HG02759 (cell line): ENCODE measurements at regions not wholly inside any gene's neighbourhood (a gene's known extent, or its start where the extent isn't known, plus 50 kb on each side); places are given as distances from the start of the nearest gene placed in this dataset.
"Not testable (repeated sequence)": the region's sequence is repeated elsewhere in the genome, so short reads cannot be mapped to it uniquely, and the experiment has no call there.

Source experiments
- ATAC-seq: cut with Tn5 transposase; IDR thresholded peaks from one replicate; pipeline ENCODE4 v1.9.1; 2021; ENCODE audit warnings: mild to moderate bottlenecking, moderate library complexity; ENCODE audit not compliant: unreplicated experiment

DNA sequence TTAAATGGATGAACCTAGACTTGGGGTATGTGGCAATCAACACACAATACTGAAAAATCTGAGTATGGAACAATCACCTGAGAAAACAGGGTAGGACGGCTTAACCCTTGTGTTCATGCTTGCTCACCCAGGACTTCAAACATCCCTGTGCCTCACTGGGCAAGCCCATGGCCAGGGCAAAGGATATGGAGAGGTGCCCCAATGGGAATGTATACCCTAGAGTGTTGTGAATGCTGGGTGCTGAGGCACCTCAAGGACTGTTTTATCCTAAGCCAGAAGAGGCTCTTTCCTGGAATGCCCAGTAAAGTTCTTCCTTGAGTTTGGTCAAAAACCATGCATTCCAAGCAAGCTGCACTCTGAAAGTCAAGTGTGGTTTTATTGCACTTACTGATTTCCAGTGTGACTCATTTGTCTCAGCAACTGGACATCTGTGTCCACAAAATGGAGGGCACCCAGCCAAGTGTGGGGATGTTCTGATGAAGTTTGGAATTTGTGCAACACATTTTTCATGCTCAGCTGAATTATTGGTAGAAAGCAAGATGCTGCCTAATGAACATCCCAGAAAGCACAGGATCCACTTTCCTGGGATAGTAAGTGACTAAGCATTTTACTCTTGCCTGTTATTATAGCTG, 531.3 kb downstream of the RFC3 start:
- no peak for ATAC-seq

DNA sequence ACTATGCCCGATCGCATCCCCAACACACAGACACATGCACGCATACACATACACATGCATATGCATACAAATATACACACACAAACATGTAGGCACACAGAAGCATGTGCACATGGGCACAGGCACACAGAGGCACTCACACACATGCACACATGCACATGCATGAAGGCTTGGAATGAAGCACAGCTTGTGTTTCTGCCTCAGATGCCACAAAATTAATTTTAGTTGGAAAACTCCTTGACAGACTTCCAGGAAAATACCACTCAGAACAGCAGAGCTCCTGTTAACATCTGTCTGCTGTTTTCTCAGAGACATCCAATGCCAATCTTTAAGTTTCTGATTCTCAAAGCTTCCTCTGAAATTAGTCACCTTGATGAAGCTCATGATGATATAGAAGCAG, 532.7 kb downstream of the RFC3 start:
- ATAC-seq: no peak

DNA sequence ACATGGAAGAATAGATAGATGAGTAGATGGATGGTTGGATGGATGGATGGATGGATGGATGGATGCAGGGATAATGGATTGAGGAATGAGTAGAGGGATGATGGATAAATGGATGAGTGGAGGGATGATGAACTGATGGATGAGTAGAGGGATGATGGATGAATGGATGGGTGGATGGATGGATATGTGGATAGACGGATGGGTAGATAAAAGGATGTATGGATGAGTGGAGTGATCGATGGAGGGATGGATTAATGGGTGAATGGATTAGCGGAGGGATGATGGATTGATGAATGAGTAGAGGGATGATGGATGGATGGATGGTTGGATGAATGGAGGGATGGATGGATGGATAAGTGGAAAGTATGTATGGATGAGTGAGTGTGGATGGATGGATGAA, 533.2 kb downstream of the RFC3 start:
- ATAC-seq: no peak

DNA sequence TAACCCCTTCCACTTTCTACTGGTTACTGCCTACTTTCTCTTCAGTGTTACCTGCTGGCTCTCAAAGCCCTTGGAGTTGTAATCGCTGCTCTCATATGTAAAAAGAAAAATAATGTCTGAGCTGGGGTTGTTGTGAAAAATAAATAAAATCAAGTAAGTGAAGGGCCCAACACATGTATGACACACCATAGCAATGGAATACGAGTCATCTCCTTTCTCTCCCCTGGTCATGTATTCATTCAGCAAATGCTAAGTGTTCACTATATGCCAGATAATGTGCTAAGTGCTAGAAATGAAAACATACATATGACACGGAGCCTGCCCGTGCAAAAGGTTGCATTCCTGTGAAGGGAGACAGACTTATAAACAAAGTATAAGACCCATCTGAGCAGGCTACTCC, 535.0 kb downstream of the RFC3 start:
- no peak for ATAC-seq

DNA sequence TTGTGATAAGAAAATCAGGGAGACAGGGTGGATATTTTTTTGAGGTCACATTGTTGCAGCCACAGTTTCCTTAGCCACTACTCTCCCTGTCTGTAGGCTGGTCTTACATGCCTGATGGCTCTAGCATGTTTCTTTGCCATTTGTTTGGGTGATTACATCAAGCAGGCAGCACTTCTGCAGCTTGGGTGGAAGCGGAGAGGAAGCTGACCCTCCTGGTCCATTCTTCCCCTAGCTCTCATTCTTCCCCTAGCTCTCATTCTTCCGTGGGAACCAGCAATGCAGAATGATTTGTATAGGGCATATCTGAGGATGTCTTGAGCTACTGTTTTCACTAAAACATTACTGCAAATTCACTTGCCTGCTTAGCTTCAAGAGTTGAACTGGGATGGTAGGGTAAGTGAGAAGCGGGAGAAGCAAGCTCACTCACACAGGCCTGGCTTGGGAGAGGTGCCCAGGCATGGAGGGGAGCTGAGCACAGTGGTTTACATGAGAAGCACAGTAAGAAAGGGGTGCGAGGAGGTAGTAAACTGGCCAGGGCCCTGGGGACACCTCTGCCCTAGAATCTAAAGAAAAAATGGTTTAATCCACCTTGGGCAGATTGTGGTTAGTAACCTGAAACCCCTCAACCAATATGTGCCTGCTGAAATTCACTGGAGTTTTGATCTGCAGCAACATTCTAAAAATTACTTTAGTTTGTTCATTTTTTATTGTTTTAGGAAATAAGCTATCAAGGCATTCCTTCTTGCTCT, 538.9 kb downstream of the RFC3 start:
- no peak for ATAC-seq

DNA sequence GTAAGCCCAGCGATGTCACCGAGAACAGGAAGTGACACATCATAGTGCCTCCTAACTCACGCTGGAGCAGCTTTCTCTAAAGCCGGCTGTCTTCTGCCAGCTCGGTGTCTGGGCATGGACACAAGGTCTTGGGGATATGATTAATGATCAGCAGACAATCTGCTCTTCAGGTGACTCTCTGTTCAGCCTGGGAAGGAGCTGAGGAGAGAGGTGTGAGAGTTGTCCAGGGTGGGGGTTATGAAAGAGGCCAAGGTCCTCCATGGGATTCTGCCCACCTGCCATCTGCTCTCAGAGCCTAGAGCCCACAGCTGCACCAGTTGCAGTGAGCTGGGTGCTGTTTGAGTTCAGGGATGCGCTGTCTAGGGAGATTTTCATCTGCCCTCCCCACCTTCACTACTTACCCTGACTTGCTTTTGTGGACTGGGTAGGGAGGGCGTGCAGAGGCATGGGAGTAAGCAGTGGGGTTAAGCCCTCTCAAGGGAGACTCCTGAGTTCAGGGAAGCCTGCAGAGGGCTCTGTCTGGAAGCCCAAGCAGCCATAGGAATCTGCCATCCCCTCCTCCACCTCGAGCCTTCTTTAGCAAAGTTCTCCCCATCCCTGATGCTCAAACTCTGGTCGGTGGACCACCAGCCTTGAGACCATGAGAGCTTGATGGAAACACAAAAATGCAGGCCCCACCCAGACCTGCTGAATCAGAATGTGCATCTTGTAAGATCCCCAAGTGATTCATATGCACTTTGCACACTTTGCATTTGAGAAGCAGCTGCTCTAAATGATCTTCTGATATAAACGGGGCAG, 539.7 kb downstream of the RFC3 start:
- no peak for ATAC-seq

DNA sequence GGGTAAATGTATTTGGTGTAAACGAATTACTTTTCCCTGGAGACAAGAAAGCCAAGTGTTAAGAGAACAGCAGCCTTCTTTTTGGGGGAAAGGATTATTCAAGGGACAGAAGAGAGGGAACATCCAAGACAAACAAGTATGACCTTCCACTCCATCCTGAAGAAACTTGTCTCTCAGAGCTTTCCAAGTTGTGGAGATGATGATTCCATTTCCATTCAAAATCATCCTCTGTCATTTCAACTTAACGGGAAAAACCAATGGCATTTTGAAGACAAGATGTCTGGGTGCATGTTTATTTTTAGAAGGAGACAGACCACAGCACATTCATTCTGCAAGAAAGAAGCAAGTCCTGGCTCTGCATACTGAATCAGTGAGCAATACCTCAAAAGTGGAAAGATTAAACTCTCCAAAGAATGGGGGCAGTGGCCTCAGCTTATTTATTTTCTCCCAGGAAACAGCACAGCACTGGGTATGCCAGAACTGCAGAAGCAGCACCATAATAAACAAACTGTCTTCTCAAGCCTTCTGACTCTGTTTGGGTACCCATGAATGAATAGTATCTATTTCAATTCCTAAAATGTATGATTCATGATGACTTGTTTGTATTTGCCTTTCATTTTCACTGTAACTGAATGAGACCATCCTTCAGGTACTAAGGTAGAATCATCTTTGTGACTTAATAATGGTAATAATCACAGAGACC, 541.0 kb downstream of the RFC3 start:
- ATAC-seq: no peak

DNA sequence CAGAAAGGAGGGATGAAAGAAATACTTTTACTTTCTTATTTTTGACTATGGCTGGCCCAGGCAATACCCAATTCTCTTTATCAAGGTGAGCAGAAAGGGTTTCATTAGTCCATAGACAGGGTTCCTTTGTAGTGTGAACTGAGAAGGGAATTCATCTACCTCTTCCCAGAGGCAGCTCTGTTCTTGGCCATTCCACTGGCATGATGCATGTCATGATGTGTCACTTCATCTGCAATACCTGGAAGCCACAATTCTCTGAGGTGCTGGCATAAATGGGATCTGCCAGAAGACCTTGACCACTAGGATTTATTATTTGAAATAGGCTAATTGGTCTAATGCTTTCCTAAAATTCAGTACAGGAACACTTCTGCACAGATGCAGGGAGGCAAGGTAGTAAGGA, 542.8 kb downstream of the RFC3 start:
- no peak for ATAC-seq

DNA sequence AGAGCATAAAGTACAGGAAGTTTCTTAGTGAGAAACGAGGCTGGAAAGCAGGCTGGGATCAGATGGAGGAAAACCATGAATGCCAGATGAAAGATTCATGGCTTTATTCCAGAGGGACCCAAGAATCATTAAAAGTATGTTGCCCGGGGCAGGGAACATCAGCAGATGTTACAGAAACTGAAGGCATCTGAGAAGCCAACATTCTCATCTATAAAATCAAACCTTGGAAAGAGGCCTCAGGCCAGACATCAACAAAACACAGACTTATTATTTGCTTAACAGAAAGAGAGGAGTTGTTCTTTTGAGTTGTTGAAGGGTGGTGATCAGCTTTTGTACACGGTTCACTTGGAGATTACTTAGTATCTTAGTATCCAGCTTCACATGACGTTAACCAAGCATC, 543.6 kb downstream of the RFC3 start:
- no peak for ATAC-seq

DNA sequence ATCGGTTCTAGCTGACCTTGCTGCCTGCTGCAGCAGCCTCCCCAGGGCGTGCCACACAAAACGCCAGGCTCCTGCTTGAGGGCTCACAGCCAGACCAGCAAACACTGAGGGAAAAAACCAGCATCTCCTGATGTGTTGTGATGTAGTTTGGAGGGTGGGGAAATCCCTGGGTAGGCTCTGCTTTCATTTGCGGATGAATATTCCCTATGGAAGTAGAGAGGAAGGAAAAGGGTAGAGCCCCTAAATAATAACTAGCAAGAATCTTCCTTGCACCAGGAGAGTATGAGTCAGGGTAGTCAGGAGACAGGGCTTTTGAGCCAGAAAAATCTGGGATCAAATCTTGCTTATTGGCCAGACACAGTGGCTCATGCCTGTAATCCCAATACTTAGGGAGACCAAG, 545.3 kb downstream of the RFC3 start:
- ATAC-seq: no peak

DNA sequence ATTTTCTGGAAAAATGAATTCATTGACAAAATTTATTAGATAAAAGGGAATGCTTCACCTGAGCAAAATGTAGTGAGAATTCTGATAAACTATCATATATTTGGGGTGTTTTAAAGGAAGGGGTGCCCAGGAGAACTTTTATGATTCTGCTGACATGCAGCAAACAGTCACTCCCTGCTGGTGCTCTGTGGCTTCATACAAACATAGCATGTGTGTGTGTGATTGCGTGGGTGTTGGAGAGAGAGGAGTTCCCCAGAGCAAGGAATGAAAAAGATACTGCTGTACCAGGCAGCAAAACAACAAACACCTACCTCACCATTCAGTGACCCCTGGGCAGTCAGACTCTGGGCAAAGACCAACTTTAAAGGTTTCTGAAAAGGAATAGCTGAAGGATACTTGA, 546.7 kb downstream of the RFC3 start:
- no peak for ATAC-seq

DNA sequence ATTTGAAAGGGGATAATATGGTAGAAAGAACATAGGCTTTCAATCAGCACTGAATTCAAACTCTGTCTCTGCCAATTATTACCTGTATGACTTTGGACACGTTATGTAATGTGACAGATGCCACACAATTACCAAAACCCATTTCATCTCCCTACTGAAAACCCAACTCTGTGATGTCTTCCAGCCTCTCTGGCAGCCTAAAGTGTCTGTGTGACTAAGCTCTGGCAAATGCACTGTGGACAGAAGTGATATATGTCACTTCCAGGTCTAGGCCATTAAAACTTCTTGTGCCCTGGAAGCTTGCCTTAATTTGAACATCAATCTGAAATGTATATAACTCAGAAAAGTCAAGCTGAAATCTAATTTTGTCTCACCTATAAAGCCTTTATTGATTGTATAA, 552.0 kb downstream of the RFC3 start:
- ATAC-seq: no peak

DNA sequence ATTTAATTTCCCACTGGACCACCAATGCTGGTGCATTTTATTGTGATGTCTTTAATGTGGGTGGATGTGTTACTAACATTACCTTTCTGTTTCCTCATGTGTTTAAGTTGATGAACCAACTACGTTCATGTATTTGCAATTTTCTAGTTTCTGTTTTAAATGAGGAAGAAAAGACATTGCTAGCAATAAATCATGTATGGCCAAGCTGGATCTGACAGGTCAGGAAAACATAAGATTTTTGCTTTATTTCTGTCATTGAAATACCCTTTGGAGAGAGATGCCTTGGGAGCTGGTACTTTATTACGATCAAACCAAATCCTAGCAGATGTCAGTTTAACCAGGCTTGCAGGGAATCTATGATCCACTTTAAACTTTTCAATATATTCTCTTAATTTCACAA, 553.2 kb downstream of the RFC3 start:
- ATAC-seq: no peak

DNA sequence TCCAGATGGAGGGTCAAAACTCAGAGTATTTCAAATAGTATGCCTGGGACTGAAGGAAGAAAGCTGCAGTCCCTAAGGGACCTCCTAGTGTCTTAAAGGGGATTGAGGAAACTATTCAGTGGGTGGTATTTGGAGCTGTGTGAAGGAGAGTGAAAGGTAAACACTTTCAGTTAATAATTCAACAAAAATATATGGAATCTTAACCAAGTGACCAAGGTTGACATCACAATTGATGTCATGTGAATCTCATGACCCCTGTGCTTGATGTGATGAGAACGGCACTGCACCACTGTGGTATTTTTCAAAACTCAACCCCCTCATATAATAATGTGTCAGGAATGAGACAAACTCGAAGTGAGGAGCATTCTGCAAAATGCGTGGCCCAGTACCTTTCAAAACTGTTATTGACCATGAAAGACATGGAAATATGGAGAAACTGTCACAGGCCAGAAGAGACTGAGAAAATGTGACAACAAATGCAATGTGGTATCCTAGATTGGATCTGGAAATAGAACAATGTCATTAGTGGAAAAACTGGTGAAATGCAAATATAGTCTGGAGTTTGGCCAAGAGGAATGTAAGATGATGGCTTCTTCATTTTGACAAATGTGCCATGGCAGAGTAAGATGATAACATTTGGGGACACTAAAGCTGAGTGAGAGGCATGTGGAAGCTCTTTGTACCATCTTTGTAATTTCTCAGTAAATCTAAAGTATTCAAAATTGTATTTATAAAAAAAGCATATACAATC, 553.9 kb downstream of the RFC3 start:
- no peak for ATAC-seq

DNA sequence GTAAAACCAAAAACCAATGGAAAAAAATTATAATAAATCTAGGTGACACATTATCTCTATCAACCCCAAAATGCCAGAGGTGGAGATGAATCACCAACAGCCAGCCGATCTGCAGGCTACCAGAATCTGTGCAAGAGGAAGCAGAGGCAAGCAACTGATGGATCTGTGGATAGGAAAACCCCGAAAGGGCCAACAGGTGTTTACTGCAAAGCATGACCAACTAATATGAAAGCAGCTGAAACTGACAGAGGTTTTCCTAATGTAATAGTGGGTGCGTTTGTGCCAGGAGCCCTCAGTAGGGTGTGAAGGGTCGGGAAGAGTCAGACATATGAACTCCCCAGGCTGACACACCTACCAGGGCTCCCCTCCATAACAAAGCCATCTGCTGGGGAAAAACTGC, 554.6 kb downstream of the RFC3 start:
- no peak for ATAC-seq

DNA sequence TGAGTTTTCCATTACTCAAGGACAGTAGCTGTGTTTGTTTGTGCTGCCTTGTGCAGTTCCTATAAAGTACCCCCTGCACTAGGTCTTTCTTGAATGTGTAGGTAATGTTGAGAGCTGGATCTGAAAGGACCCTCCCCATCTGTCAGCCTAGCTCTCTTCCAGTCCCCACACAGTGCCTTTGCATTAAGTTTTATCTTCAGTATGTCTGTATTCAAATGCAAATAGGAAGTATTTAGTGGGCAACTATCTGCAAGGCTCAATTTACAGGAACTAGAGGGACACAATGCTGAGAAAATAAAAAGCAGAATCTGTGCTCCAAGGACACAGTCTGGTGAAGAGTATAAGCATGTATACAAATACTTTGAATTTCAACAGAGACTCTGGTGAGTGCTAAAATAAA, 558.5 kb downstream of the RFC3 start:
- no peak for ATAC-seq

DNA sequence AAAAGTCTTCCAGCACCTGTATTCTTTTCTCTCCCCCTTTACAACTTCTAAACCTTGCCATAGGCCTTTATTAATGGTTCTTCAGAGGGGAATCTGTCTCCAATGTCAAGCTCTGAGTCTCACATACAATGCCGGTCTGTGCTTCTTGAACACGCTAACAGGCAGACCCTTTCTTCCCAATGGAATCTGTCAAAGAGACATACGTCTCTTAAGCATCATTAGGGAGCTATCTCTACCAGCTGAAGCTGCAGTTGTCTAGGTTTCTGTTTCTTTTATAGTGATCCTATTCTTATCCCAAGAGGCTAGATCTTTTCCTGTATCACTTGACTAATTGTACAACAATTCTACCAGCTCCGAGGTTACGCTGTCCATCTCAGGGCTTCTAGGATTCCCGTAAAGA, 560.8 kb upstream of the NBEA start:
- ATAC-seq: no peak

DNA sequence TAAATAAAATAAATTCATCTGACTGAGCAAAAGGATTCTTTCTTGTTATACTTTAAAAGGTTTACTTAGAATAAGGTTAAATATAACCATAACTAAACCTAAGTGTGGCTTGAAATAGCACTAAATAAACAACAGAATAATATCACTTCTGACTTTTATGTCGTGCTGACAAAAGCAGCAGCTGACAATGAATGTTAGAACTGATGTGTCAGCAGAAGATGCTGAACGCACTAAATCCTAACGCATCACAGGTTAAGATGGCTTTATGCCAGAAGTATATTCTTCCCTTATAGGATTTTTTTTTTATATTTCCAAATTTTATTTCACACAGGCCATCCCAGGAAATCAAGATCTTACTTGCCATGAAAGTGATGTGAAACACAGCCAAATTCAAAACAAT, 558.3 kb upstream of the NBEA start:
- ATAC-seq: no peak

DNA sequence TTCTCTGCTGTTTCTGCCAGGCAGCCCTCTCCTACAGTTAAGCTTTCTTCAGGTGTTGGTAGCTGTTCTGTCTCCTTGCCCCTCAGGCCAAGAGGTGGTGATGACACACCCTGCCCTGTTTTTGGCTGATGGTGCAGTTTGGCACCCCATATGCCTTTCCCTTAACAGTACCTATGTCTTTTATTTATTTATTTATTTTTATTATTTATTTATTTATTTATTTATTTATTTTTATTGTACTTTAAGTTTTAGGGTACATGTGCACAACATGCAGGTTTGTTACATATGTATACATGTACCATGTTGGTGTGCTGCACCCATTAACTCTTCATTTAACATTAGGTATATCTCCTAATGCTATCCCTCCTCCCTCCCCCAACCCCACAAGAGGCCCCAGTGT, 555.8 kb upstream of the NBEA start:
- not testable (repeated sequence) for ATAC-seq

DNA sequence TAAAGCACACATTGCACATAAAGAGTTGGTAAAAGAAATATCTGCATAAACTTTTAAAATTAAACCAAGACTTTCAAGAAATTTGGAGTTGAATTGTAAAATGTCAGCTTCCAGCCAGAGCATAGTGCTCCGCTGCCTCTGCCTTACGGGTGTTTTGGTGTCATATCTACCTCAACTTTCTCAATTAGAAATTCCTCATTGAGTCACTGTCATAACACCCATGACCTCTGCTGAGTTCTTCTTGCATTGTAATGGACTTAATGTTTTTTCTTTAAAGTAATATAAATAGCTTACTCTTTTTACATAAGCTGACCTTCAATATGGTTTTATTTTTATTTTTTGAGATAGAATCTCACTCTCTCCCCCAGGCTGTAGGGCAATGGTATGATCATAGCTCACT, 551.0 kb upstream of the NBEA start:
- no peak for ATAC-seq

DNA sequence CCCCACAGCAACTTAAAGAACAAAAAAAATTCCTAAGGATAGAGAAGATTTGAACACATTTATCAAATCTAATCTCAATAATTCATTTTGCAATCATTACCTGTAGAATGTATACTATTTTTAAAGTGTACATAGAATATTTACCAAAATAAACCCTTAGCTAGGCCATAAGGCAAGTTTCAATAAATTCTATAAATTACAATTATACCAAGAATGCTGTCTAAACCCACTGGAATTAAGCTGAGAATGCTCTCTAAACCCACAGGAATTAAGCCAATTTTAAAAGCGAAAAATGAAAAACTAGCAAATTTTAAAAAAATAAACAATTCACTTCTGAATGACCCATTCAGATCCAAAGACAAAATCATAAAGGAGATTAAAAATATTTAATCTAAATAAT, 540.4 kb upstream of the NBEA start:
- ATAC-seq: no peak
